Lower leg skin (tissue), 3 donors: ENCODE measurements at regions not wholly inside any gene's neighbourhood (a gene's known extent, or its start where the extent isn't known, plus 50 kb on each side); places are given as distances from the start of the nearest gene placed in this dataset.

Experiments used
- POLR2A ChIP-seq, 2 donors: fragments of 450-650 bp; IDR thresholded peaks; one replicate each; pipeline ENCODE4 v1.6.1; 2016 to 2017; ENCODE audit warnings: antibody characterized with exemption in 2 of 2, mild to moderate bottlenecking in 1 of 2, moderate library complexity in 1 of 2
- TF ChIP-seq, protein P1 (sequence below), 3 donors: fragments of 450-650 bp; IDR thresholded peaks; one replicate each; pipeline ENCODE4 v1.5.1; 2016; ENCODE audit warnings: antibody characterized with exemption in 3 of 3, mild to moderate bottlenecking in 3 of 3, moderate library complexity in 2 of 3

DNA sequence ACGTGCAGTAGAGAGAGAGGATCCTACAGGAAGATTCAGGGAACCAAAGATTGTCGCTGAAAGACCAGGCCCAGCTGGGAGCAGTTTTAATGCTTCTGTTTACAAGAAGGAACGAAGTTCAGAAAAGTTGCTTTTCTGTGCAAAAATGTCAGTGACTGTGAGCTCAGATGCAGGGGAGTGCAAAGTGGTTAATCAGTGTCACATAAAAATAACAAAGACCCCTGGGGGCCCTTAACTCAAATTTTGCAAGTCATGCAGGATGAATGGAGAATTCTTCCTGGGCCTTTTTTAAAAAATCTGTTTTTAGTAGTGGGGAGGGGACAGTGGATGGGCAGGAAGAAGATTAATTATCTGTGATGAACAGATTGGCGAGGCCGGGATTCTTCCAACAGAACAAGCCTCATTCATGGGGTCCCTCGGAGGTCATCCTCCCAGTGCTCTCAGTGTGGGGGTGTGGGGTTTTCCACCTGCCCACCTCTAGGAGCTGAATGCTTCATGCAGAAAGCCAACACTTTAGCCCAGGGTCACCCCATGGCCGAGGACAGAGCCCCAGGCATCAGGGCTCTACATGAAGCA lies 167.2 kb downstream of the UQCRFS1 start:
- TF ChIP-seq, protein P1, sequence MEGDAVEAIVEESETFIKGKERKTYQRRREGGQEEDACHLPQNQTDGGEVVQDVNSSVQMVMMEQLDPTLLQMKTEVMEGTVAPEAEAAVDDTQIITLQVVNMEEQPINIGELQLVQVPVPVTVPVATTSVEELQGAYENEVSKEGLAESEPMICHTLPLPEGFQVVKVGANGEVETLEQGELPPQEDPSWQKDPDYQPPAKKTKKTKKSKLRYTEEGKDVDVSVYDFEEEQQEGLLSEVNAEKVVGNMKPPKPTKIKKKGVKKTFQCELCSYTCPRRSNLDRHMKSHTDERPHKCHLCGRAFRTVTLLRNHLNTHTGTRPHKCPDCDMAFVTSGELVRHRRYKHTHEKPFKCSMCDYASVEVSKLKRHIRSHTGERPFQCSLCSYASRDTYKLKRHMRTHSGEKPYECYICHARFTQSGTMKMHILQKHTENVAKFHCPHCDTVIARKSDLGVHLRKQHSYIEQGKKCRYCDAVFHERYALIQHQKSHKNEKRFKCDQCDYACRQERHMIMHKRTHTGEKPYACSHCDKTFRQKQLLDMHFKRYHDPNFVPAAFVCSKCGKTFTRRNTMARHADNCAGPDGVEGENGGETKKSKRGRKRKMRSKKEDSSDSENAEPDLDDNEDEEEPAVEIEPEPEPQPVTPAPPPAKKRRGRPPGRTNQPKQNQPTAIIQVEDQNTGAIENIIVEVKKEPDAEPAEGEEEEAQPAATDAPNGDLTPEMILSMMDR (IDR thresholded peaks at IDR 0.05), result no peak
- no peak for TF ChIP-seq POLR2A (IDR thresholded peaks at IDR 0.05)
